Nephron progenitor cell (in vitro differentiated cells): ENCODE measurements at regions not wholly inside any gene's neighbourhood (a gene's known extent, or its start where the extent isn't known, plus 50 kb on each side); places are given as distances from the start of the nearest gene placed in this dataset.

Experiments
- DNase-seq: peaks from one replicate; pipeline ENCODE4 v3.0.0; 2021
- H3K27ac Mint-ChIP-seq: 2 replicates; pipeline ENCODE4 v1.8.0; 2021; ENCODE audit warnings: mild to moderate bottlenecking, moderate library complexity, mixed read lengths
- H3K27me3 Mint-ChIP-seq: 2 replicates; pipeline ENCODE4 v1.8.0; 2021; ENCODE audit warnings: mild to moderate bottlenecking, low read depth, mixed read lengths; ENCODE audit not compliant: poor library complexity
- H3K36me3 Mint-ChIP-seq: 2 replicates; pipeline ENCODE4 v1.8.0; 2021; ENCODE audit warnings: low read depth, mixed read lengths
- H3K4me1 Mint-ChIP-seq: 2 replicates; pipeline ENCODE4 v1.8.0; 2021; ENCODE audit warnings: mixed read lengths
- H3K4me3 Mint-ChIP-seq: 2 replicates; pipeline ENCODE4 v1.8.0; 2021; ENCODE audit warnings: mild to moderate bottlenecking, moderate library complexity, mixed read lengths
- H3K9me3 Mint-ChIP-seq: 2 replicates; pipeline ENCODE4 v1.8.0; 2021; ENCODE audit warnings: mild to moderate bottlenecking, moderate library complexity, mixed read lengths
- TF ChIP-seq, protein P1 (sequence below): fragments of 200-600 bp; sonication (generic); IDR thresholded peaks from 2 replicates; pipeline ENCODE4 v1.5.0; 2021; ENCODE audit warnings: antibody characterized with exemption

DNA sequence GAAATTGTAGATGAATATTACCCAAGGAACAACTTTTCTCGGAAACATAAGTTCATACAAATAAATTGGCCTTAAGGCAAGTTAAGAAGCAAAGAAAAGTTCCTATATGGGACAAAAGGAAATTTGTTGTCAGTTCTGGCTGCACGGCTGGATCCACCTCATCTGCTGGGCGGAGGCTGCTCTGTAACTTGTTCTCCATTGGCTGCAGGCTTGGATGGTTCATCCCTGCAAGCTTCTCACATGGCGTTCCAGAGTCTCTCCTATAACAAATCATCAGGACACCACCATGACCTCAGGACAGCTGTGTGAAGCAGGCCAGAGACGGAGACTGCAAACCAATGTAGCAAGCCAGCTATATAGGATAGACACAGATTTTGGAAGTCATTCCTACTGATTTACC lies 81.4 kb upstream of the DAB2 start:
- Mint-ChIP-seq H3K9me3 (no peaks in the 10 kb centered on the region), H3K27ac (no peak overlapping the region), H3K36me3 (no peaks in the 10 kb centered on the region), H3K27me3 (no peaks in the 10 kb centered on the region), H3K4me3 (no peak overlapping the region), H3K4me1 (peaks cover 5% of the 10 kb centered on the region)
- DNase-seq = no peak
- TF ChIP-seq, protein P1, sequence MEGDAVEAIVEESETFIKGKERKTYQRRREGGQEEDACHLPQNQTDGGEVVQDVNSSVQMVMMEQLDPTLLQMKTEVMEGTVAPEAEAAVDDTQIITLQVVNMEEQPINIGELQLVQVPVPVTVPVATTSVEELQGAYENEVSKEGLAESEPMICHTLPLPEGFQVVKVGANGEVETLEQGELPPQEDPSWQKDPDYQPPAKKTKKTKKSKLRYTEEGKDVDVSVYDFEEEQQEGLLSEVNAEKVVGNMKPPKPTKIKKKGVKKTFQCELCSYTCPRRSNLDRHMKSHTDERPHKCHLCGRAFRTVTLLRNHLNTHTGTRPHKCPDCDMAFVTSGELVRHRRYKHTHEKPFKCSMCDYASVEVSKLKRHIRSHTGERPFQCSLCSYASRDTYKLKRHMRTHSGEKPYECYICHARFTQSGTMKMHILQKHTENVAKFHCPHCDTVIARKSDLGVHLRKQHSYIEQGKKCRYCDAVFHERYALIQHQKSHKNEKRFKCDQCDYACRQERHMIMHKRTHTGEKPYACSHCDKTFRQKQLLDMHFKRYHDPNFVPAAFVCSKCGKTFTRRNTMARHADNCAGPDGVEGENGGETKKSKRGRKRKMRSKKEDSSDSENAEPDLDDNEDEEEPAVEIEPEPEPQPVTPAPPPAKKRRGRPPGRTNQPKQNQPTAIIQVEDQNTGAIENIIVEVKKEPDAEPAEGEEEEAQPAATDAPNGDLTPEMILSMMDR = no peak

DNA sequence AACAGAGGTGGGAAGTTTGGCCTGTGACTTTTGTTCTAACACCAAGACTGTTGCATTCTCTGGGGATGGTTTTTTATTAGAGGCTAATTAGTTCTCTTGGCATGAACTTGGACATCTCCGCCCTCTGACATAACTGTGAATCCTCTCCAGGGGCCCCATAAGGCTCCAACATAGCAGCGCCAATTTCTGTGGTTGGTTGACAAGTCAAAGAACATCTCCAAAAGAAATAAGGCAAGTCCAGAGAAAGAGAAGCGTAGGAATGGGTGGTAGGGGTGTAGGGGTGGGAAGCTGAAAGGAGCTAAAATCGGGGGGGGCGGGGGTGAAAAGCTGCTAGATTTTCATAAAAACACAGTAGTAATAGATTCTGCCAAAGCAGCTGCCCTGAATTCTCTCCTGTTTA lies 81.0 kb upstream of the DAB2 start:
- no peaks in the 10 kb centered on the region for H3K36me3 Mint-ChIP-seq
- H3K27me3 Mint-ChIP-seq = no peaks in the 10 kb centered on the region
- H3K4me3 Mint-ChIP-seq = no peak overlapping the region
- peaks cover 5% of the 10 kb centered on the region for H3K4me1 Mint-ChIP-seq
- TF ChIP-seq, protein P1 = no peak
- H3K27ac Mint-ChIP-seq = no peak overlapping the region
- DNase-seq = no peak
- no peaks in the 10 kb centered on the region for H3K9me3 Mint-ChIP-seq

DNA sequence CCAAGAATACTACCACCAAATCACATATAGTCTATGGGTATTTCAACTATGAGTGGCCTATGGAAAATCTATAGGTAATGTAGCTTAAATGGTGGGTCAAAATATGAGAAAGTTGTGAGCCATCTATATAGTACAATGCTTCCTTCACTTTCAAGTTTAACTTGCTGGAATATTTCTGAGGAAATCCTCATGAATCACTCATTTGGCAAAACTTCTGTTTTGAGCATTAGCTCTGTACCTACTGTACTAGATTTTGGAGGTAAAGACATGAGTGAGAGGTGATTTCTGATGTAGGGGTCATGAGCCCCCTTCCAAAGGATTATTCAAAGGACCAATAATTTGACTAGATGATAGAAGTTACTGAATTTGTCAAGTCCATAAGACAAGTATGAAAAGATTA lies 80.6 kb upstream of the DAB2 start:
- H3K9me3 Mint-ChIP-seq = no peaks in the 10 kb centered on the region
- no peaks in the 10 kb centered on the region for H3K27me3 Mint-ChIP-seq
- no peak overlapping the region for H3K27ac Mint-ChIP-seq
- DNase-seq = no peak
- no peaks in the 10 kb centered on the region for H3K36me3 Mint-ChIP-seq
- no peak overlapping the region for H3K4me3 Mint-ChIP-seq
- peaks cover 5% of the 10 kb centered on the region for H3K4me1 Mint-ChIP-seq
- TF ChIP-seq, protein P1 = no peak

DNA sequence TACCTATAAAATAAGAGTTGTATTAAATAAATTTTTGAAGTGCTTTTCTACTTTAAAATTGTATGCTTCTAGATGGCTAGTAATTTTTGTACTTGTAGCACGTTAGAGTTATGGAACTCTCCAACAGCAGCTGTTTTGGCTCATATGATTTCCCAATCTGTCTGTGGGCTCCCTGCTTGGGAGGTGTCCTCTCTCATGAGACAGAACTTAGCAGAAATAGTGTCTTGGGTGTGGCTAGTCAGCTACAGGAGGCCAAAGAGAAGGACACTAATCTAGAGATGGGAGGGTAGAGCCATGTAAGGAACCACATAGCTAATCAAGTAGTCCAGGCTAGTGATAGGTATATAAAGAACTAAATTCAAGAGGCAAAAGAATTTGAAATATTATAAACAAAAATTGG lies 78.4 kb upstream of the DAB2 start:
- Mint-ChIP-seq H3K4me3 (no peak overlapping the region), H3K27me3 (no peaks in the 10 kb centered on the region), H3K4me1 (peaks cover 5% of the 10 kb centered on the region), H3K27ac (no peak overlapping the region), H3K36me3 (no peaks in the 10 kb centered on the region), H3K9me3 (no peaks in the 10 kb centered on the region)
- no peak for DNase-seq
- TF ChIP-seq, protein P1 = no peak

DNA sequence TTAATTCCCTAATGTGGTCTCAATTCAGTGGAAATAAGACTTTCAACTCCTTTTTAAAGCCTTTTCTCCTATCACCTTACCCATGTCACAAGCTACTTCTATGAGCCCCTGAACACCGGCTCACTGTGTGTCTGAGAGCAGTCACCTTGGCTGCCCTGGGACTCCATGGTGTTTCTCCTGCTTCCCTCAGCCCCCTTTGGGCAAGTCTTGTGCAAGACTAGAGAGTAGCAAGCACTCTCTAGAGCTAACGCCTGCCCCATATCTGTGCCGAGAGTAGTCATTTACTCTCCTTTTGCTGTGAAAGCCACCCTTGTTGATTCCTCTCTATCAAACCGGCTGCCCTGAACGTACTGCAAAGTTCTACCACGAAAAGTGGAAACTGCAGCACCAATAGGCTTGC lies 77.9 kb upstream of the DAB2 start:
- no peak overlapping the region for H3K27ac Mint-ChIP-seq
- no peak for DNase-seq
- H3K36me3 Mint-ChIP-seq = no peaks in the 10 kb centered on the region
- H3K4me3 Mint-ChIP-seq = no peak overlapping the region
- no peaks in the 10 kb centered on the region for H3K27me3 Mint-ChIP-seq
- H3K9me3 Mint-ChIP-seq = no peaks in the 10 kb centered on the region
- TF ChIP-seq, protein P1 = no peak
- peaks cover 5% of the 10 kb centered on the region for H3K4me1 Mint-ChIP-seq

DNA sequence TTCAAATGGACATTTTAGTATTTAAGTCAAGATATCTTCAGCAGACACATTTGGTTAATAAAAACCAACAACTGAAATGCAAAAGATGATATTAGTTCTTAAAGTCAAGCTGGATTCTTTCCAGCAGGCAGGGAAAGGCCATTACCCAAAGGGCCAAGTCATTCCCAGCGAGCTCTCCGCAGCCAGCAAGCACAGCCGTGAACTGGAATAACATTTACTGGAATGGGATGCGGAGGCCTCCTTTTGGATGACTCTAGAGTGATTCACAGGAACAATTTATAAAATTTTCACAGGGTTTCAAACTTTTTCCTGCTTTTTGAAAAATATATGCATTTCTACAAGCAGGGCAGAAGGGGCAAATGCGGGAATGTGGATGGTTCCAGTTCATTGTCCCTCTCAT lies 76.6 kb upstream of the DAB2 start:
- no peak overlapping the region for H3K4me3 Mint-ChIP-seq
- H3K4me1 Mint-ChIP-seq = peaks cover 5% of the 10 kb centered on the region
- H3K9me3 Mint-ChIP-seq = no peaks in the 10 kb centered on the region
- H3K27ac Mint-ChIP-seq = no peak overlapping the region
- H3K27me3 Mint-ChIP-seq = no peaks in the 10 kb centered on the region
- DNase-seq = no peak
- no peaks in the 10 kb centered on the region for H3K36me3 Mint-ChIP-seq
- TF ChIP-seq, protein P1 = no peak
